NCI-H526 treated with DMSO at 0.1 percent for 48 hours (cell line): ENCODE measurements at regions not wholly inside any gene's neighbourhood (a gene's known extent, or its start where the extent isn't known, plus 50 kb on each side); places are given as distances from the start of the nearest gene placed in this dataset.

Experiments
- DNase-seq: peaks from one replicate; lab custom pipeline; 2025; lab: John Stamatoyannopoulos, UW

DNA sequence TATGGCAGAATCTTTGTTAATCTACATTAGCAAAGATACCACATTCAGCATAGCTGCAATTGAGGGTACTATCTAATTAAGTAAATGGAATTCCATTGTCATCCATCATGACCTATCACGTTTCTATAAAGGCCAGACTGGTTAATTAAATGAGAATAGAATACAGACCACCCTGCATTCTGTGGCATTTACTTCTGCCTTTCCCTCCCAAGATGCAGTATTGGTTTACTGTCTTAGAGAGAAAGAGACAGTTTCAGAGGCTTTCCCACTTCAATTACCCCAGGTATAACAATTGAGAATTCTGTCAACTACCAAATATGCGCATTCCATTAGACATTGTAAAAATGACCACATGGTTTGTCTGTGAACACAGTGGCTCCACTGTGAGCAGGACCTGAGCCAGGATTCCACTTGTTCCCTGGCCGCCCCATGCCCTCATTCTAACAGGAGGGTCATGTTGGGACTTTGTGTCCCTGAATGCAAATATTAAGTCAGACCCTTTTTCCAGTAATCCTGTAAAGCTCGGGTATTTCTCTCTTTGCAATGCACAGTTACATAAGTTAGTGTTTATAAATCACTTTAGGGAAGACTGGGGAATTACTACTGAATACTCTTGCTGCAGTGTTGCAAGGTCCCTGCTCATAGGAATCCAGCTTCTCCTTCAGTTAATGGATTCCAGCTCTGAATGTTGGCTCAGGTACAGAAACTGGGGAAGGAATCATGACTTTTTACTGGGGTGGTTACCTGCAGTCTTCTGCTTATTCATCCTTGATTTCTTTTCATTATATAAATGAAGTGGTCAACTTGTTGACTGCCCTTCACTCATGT, 261.0 kb downstream of the PDGFC start:
- no peak for DNase-seq

DNA sequence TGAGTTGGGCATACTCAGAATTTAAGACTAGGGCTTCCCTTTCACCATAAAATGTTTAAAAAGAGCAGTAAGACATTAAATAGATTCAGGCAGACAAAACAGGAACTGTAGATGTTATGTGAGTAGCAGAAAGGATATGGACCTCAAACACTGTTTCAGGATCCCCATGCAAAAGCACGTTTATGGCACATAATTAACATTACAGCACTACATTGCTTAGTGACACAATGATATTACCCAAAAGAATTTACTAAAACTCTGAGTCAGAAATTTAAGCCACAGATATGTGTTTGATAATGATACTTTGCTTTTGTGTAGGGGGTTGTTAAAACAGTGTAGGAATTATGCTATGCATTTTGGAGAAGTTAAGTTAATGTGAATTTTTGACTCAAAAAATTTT, 266.3 kb downstream of the PDGFC start:
- no peak for DNase-seq

- DNase-seq: peak; percentile 55
These were observed 276.4 kb downstream of the PDGFC start for GRCh38 chr4:156695163-156695562.

- DNase-seq: no peak
These were observed 277.2 kb downstream of the PDGFC start for GRCh38 chr4:156694413-156694812.

DNA sequence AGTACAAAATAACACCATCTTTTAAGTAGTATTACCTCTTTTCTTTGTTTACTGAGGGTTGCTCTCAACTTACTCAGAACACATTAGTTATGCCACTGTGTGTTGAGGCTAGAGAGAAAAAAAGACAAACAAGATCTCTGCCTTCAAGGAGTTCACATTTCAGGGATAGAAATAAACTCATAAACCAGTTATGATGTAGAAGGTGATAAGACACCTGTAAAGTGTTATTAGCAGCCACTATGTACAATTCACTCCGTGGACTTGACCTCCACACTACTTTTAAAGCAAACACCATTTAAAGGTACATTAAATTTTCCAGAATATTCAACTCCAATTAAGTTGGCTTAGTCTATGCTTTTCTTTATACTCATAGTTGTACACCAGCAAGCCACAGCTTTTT, 278.0 kb downstream of the PDGFC start:
- DNase-seq: no peak

GRCh38 chr4:156692016-156692415, 279.6 kb downstream of the PDGFC start:
- no peak for DNase-seq

DNA sequence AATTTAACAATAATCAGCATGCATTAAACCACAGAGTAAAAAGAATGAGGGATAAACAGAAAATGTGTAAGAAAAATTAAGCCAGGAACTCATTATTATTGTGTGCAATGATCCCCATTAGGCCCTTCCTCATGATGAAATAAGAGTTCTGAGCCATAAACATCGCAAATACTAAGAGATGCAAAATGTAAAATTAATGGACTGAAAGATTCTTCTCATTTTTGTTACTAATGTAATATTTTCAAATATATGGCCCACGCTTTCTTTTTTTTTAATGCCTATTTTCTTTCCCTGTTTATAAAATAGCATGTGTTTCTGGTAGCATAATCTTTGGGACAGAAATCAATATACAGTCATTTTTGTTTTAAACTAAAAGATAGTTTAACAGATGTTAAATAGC, 281.0 kb downstream of the PDGFC start:
- DNase-seq: no peak

DNA sequence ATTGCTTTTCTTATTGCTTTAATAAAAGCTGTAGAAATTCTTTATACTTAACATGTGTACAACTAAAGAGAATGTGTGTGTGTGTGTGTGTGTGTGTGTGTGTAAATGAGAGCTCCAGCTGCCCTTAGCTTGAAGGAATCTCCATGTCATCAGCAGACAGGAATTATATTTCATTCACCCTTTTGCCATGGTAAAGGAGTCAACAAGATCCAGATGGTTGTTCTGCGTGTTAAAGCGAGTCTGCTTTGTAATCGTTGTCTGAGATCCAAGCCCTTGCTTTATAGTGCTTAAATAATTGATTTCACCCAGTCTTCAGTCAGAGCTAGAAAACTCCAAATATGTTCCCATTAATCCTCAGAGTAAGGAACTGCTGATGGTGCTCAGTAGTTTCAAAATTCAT, 285.5 kb downstream of the PDGFC start:
- no peak for DNase-seq

- DNase-seq: no peak
These were observed 286.3 kb downstream of the PDGFC start for GRCh38 chr4:156685308-156685707.

GRCh38 chr4:156677656-156678055, 293.9 kb downstream of the PDGFC start:
- no peak for DNase-seq

DNA sequence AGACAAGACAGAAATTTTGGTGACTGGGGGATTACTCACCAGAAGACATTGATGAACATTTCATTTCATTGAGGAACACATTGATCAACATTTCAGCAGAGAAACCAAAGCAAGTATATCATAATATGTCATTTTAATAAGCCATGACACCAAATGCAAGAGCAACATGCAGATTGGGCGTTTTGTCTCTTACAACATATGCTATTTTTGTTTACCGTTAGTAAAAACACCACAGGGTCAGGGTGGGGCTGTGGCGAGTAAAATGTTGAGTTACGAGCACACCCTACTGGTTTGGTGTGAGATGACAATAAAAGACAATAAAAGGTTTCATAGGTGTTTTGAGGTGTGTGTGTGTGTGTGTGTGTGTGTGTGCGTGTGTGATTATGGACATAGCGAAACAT, 294.5 kb downstream of the PDGFC start:
- no peak for DNase-seq

GRCh38 chr4:156676116-156676851, 295.3 kb downstream of the PDGFC start:
- no peak for DNase-seq

DNA sequence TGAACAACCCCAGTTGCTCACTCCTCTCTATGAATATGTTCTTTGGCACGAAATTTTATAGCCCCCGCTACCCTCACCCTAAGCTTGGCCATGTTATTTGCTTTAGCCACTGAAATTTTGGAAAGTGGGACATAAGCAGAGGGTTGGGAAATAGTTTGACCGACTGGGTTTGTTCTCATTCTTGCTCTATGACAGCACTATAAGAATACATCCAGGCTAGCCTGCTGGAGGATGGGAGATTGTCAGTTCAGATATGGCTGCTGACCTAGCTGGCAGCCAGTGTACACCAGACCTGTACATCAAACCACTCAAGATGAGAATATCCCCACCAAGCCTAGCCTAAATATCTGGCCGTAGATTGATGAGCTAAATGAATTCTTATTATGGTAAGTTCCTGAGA, 298.1 kb downstream of the PDGFC start:
- no peak for DNase-seq

DNA sequence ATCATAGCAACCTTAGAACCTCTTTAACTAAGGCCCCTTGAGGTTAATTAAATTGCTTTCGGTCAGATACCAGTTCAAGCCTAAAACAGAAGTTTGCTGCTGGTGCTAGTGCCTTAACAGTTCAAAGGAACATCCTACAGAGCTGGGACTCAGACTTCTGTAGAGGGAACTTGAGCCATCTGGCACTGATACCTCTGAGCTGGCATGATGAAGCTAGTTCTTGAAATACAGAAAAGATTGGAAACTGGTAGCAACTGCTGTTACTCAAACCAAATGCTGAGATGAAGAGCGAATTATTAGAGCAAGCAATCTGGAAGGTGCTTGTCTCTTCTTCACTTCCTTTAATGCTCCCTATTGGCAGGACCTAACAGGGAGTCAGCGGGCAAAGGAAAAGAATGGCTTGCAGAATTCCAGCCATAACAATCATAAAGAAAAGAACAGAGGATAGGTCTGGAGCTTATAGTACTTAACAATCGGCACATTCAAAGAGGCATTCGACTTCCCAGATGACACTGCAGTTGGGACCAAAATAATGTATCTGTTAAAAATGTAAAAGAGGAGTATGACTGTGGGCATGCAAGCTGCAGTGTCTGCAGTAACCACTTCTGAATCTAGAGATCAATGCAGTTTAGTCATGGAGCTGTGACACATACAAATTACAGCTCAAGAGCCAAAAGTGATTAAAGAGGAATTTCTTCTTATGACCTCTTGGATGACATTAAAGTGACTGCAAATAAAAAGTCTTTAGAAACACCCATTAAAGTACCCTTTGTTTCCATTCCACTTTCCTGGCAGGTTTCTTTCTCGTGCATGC, 298.9 kb downstream of the PDGFC start:
- no peak for DNase-seq

DNA sequence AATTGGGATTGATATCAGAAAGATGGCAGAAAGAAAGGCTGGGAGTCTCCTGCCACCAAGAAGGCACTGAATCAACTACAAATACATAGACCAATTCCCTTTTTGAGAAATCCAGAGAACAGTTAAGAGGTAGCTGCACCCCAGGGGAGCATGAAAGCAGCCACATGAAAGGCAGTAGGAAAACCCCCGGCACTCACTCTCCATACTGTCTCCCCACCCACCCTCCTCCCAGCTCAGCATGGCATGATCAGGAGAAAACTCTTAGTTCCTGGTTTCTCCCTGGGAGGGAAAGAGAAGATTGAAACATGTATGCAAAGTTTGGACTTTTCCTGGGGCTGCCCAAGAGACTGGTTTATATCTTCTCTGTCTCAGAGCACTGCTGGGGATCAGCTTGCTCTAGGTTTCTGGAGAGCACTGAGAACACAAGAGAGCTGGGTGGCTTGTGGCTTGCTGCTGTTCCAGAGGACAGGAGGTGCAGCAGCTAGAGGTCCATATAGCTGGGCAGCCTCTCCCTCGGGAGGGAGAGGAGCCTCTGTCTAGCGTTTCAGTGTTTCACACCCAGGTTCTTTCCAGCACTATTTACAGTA, 305.7 kb downstream of the PDGFC start:
- DNase-seq: no peak

DNA sequence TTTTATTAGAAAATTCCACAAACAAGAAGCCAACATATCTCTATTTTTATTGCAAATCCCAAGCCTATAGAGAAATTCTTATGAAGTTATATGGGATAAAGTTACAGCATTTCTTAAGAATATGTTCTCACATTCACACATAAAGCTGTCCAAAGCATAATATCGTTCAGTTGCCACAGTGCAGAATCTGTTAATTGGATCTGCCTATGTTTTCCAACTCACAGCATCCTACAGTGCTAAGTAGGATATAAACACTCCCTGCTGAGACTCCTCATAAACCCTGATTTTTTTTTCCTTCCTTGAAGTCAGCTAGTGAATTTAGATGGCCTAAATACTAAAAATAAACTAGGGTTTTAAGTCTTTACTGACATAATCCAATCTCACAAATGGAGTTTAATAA, 307.9 kb downstream of the PDGFC start:
- no peak for DNase-seq

GRCh38 chr4:156662921-156663320, 308.7 kb downstream of the PDGFC start:
- DNase-seq: no peak

- no peak for DNase-seq
These were observed 310.0 kb downstream of the PDGFC start for GRCh38 chr4:156661555-156661954.

DNA sequence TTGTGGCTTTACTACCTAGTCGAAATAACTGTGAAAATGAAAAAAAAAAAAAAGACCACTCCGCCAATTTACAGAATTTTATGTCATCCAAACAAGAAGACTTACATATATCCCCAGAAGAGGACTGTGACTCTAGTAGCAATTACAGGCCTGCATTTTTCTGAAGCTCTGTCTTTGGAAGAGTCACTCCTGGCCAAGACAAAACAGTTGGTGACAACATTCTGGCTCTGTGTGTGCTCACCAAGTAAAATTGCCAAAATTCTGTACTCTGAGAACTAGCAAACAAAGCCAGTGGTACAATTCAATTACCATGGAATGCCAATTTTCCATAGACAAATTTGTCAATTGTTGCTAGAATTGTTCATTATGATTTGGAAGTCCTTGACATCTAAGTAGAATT, 311.1 kb downstream of the PDGFC start:
- no peak for DNase-seq

GRCh38 chr4:156659983-156660382, 311.6 kb downstream of the PDGFC start:
- no peak for DNase-seq

GRCh38 chr4:156659570-156659969, 312.0 kb downstream of the PDGFC start:
- no peak for DNase-seq

DNA sequence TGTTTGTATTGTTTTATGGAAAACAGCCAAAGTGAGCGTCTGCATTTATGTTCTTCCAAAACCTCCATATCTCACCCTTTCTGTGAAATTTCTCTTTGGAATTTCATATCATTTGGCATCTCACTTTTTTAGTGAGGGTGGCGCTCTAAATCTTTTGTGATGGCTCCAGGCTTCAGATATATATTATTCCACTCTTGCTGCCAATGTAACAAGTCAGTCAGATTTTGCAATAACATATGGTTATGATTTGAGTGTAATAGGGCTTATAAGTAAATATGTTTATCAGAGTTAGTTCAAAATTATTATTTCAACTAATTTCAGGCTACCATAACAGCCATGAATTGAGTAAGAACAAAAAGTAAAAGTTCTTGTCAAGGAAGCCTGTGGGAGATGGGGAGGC, 314.7 kb downstream of the PDGFC start:
- DNase-seq: no peak
